Rectal smooth muscle tissue (tissue), 1 donor: ENCODE measurements at regions not wholly inside any gene's neighbourhood (a gene's known extent, or its start where the extent isn't known, plus 50 kb on each side); places are given as distances from the start of the nearest gene placed in this dataset.
"Not testable (repeated sequence)": the region's sequence is repeated elsewhere in the genome, so short reads cannot be mapped to it uniquely, and the experiment has no call there.

Source experiments
- H3K27ac ChIP-seq: one replicate; pipeline ENCODE4 v1.7.0; 2013; ENCODE audit warnings: low read depth, low read length, inconsistent platforms
- H3K27me3 ChIP-seq: one replicate; pipeline ENCODE4 v1.7.0; 2013; ENCODE audit warnings: low read length; ENCODE audit not compliant: control insufficient read depth, insufficient read depth
- H3K36me3 ChIP-seq: one replicate; pipeline ENCODE4 v1.7.0; 2013; ENCODE audit warnings: low read length; ENCODE audit not compliant: control insufficient read depth, insufficient read depth
- H3K4me1 ChIP-seq: one replicate; pipeline ENCODE4 v1.7.0; 2013; ENCODE audit warnings: low read length; ENCODE audit not compliant: control insufficient read depth, insufficient read depth
- H3K4me3 ChIP-seq: one replicate; pipeline ENCODE4 v1.7.0; 2013; ENCODE audit warnings: low read length
- H3K9ac ChIP-seq: one replicate; pipeline ENCODE4 v1.7.0; 2013; ENCODE audit warnings: low read length

DNA sequence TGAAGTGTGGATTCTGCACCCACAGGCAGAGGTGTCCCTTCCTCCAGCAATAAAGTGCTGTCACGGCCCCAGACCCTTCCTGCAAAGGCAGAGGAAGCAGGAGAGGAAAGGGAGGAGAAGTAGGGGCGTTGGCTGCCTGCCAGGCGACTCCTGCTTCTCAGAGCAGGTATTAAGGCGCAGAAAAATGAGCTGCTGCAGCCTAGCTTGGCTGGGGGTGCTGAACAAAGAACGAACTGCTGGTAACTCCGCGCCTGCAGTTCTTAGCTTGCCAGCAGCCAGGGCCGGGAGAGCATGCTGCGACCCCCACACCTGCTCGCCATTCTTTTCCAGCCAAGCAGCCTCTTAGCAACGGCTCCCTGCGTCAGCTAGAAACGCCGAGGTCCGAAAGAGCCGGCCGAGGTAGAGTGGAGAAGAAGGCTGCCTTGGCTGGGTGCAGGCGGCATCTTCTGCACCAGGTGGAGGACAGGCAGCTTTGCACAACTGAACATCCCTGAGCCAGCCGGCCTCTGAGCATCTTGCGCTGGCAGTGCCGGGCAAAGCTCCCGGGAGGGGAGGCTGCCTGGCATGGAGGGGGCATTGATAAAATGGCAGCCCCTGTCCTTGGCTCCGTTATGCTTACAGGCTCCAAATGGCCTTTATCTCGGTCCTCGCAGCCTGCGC, 296.0 kb downstream of the MEX3B start:
- Histone ChIP-seq H3K4me3 (no peak overlapping the region), H3K9ac (no peak overlapping the region), H3K27ac (no peak overlapping the region), H3K27me3 (no peaks in the 10 kb centered on the region), H3K36me3 (no peaks in the 10 kb centered on the region), H3K4me1 (peaks cover 10% of the 10 kb centered on the region)

DNA sequence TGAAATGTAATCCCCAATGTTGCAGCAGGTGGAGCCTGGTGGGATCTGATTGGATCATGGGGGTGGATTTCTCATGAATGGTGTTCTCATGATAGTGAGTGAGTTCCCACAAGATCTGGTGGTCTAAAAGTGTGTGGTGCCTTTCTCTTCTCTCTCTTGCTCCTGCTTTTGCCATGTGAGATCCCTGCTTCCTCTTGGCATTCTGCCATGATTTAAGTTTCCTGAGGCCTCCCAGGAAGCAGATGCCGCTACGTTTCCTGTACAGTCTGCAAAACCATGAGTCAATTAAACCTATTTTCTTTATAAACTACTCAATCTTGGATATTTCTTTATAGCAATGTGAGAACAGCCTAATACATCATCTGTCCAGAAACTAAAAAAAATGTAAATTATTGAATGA, 298.3 kb downstream of the MEX3B start:
- no peak overlapping the region for H3K27ac ChIP-seq
- H3K4me1 ChIP-seq: peaks cover 3% of the 10 kb centered on the region
- H3K27me3 ChIP-seq: no peaks in the 10 kb centered on the region
- no peaks in the 10 kb centered on the region for H3K36me3 ChIP-seq
- H3K9ac ChIP-seq: no peak overlapping the region
- no peak overlapping the region for H3K4me3 ChIP-seq

DNA sequence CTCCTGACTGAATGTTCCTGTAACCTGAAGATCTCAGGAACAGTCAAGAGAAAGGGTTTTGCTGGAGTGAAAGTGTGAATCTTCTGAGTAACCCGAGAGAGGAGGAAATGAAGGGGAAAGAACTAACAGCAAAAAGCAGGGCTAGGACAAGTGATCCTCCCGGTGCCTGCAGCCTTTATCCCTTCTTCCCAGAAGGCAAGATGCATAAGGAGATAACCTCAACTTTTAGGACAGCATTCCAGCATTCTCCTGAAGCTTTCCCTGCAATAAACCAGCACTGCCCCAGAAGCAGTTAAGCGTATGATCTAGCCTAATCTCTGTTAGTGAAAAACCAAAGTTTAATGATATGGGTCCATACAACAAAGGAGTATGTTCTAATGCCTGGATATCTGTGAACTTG, 298.8 kb downstream of the MEX3B start:
- H3K4me3 ChIP-seq: no peak overlapping the region
- no peak overlapping the region for H3K9ac ChIP-seq
- no peak overlapping the region for H3K27ac ChIP-seq
- H3K27me3 ChIP-seq: no peaks in the 10 kb centered on the region
- peaks cover 2% of the 10 kb centered on the region for H3K4me1 ChIP-seq
- no peaks in the 10 kb centered on the region for H3K36me3 ChIP-seq

DNA sequence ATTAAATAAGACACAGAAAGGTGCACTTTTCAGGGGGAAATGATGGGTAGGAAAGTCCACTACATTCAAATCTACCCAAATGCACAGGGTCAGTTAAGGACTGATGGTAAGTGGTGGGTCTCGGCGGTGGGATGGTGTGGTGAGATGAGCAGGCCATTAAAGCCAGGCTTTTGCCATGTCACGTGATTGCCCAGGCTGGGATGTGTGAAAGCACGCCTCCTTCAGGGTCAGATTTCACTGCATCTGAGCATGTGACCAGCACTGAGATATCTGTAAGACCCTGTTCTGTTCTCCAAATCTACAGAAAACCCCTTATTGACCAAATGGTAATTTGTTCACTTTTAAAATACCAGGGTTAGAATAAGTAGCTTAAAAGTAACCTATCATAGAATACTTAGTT, 301.5 kb downstream of the MEX3B start:
- Histone ChIP-seq H3K27me3 (no peaks in the 10 kb centered on the region), H3K9ac (no peak overlapping the region), H3K36me3 (no peaks in the 10 kb centered on the region), H3K4me3 (no peak overlapping the region), H3K27ac (no peak overlapping the region), H3K4me1 (no peaks in the 10 kb centered on the region)

DNA sequence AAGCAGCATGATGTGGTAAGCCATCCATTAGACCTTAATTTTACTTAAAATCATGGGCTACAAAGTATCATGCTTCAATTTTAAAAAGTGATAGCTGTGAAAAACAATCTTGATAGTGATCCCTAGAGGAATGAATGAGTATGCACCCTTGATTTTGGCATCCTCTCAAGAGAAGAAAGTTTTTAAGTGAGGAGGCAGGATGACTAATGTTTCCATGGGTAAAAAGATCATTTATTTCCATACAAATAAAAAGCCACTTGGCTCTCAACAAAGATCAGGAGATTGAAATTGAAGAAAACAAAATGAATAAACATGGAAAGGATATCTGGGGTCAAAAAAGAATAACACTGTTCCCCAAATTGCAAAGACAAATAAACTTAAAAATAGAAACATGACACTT, 305.4 kb downstream of the MEX3B start:
- Histone ChIP-seq H3K27me3 (no peaks in the 10 kb centered on the region), H3K4me3 (no peak overlapping the region), H3K27ac (no peak overlapping the region), H3K9ac (no peak overlapping the region), H3K4me1 (no peaks in the 10 kb centered on the region), H3K36me3 (no peaks in the 10 kb centered on the region)

DNA sequence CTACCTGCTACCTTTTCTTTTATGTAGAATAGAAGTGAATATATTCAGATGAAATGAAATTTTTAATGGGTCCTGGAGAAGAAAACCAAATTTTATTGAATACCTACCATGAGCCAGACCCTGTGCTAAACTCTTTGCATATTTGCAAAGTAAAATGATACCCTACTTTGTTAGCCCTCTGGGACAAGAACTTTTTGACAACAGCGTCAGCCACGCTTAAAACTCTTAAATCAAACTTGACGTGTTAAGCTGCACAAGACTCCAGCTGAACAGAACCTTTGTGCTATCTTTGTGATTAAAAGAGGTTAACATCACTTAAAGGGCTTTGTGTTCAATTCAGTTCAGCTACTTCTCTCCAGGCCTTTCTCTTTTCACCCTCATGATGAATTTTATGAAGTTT, 316.5 kb downstream of the MEX3B start:
- Histone ChIP-seq H3K9ac (no peak overlapping the region), H3K27me3 (no peaks in the 10 kb centered on the region), H3K4me3 (no peak overlapping the region), H3K4me1 (no peaks in the 10 kb centered on the region), H3K36me3 (no peaks in the 10 kb centered on the region), H3K27ac (no peak overlapping the region)

DNA sequence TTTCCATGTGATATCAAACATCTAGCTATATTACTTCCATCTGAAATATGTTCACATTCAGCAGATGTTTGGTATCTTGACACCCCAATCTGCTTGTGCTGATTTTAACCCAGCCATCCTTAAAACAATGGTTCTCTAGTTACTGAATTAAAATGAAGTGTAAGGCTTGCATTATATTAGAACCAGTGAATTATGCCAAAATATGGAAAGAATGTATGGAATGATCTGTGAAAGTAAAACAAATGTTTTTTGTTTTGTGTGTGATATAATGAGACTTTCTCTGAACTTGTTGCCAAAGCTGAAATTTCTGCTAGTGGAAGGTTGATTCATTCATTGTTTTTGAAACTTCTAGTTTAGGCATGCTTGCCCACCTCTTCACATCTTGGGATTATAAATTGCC, 317.1 kb downstream of the MEX3B start:
- no peak overlapping the region for H3K27ac ChIP-seq
- H3K36me3 ChIP-seq: no peaks in the 10 kb centered on the region
- no peaks in the 10 kb centered on the region for H3K27me3 ChIP-seq
- H3K4me3 ChIP-seq: no peak overlapping the region
- peaks cover 3% of the 10 kb centered on the region for H3K4me1 ChIP-seq
- no peak overlapping the region for H3K9ac ChIP-seq

DNA sequence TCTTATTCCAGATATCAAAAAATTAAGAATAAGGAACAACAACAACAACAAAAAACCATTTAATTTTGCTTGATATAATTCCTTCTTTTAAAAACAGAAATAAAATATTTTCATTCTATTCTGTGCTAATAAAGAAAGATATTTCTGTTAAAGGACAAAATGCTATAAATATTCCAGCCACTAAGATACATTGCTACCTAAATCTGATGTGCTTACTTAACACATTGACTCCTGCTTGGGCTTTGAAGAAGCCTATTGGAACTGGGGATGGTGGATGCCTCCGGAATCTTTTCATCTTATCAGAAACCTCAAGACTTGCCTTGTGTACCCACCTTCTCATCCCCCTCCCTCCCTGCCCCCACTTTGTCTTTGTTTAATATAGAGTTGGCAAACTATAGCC, 320.2 kb downstream of the MEX3B start:
- no peak overlapping the region for H3K9ac ChIP-seq
- H3K4me1 ChIP-seq: peaks cover 5% of the 10 kb centered on the region
- no peak overlapping the region for H3K27ac ChIP-seq
- H3K4me3 ChIP-seq: no peak overlapping the region
- no peaks in the 10 kb centered on the region for H3K36me3 ChIP-seq
- H3K27me3 ChIP-seq: no peaks in the 10 kb centered on the region

DNA sequence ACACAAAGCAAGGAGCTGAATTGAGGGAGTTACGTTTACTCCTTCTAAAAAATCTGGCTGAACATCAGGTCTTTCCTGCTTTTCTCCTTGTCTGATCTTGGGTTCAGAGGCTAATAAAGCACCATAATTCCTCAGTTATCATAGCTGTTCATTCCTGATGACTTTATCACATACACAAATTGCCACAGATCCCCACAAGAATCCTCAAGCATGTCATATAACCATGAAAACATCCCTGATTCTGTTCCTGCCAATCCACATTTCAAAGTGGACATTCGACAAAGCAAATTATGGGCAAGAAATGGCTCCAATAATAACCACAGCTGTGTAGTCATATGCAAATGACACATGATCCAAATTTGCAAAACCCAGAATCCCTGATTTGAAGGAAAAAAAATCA, 321.3 kb downstream of the MEX3B start:
- Histone ChIP-seq H3K4me3 (no peak overlapping the region), H3K27ac (no peak overlapping the region), H3K4me1 (peaks cover 5% of the 10 kb centered on the region), H3K36me3 (no peaks in the 10 kb centered on the region), H3K27me3 (no peaks in the 10 kb centered on the region), H3K9ac (no peak overlapping the region)

DNA sequence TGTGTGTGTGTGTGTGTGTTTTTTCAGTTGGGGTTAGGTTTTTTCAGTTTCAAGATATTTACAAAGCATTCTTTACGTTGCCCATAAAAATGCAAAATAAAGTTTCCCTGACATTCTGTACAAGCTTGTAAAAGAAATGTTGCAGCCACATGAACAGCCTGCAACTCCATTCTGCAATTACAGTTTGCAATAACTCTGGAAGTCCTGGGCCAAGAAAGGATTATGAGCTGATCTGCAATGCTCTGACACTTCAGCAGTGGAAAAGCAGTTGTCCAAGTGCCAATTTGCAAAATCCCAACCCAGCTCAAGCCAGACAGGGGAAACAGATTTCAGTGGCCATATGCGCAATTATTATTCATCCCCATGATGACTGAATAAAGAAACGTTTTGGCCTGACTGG, 322.1 kb downstream of the MEX3B start:
- Histone ChIP-seq H3K27me3 (no peaks in the 10 kb centered on the region), H3K9ac (no peak overlapping the region), H3K4me1 (peaks cover 5% of the 10 kb centered on the region), H3K4me3 (no peak overlapping the region), H3K36me3 (no peaks in the 10 kb centered on the region), H3K27ac (no peak overlapping the region)

DNA sequence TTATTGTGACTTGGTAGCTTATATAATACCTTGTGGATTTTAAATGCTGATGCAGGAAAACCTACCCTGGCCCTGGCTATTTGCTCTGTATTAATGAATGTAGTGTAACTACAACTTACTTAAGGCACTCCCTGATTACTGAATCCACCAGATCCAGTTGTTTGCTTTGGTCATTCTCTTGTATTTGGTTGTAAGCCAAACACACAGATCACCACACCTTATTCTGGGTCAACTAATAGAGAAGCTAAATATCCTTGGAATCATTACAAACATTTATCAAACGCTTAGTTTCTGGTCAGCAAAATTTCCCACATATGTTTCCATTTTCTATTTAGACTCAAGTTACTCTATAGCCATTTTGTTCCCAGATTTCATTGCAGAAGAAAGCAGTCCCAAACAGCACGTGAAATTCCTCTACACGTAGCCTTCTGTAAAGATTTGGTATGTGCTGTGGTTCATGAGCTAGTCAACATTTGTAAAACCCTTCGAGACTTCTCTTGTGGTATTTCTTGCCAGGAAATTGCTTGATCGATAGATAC, 322.6 kb downstream of the MEX3B start:
- Histone ChIP-seq H3K27me3 (no peaks in the 10 kb centered on the region), H3K4me3 (no peak overlapping the region), H3K4me1 (peaks cover 5% of the 10 kb centered on the region), H3K27ac (no peak overlapping the region), H3K36me3 (no peaks in the 10 kb centered on the region), H3K9ac (no peak overlapping the region)

DNA sequence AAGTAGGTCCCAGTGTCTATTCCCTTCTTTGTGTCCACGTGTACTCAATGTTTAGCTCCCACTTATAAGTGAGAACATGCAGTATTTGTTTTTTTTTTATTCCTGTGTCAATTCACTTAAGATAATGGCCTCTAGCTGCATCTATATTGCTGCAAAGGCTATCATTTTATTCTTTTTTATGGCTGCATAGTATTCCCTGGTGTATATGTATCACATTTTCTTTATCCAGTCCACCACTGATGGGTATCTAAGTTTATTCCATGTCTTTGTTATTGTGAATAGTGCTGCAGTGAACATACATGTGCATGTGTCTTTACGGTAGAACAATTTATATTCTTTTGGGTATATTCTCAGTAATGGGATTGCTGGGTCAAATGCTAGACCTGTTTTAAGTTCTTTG, 329.4 kb downstream of the MEX3B start:
- not testable (repeated sequence) for H3K27ac ChIP-seq, H3K4me3 ChIP-seq, H3K4me1 ChIP-seq, H3K27me3 ChIP-seq, H3K9ac ChIP-seq, H3K36me3 ChIP-seq

DNA sequence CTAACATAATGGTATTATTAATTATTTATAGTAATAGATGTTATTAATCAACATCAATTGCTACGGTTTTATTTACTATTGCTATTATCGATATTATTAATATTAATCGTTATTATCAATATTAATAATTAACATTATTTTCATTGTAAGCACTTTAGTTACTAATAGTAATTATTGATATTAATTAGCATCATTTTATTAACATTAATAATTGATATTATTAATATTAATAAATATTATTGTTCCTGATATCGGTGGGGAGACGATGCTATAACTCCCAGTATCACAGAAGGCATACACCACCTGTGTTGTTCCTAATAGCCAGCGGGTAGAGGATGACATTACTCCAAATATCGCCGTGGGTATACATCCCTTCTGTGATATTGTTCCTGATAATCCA, 335.5 kb downstream of the MEX3B start:
- no peak overlapping the region for H3K9ac ChIP-seq
- no peaks in the 10 kb centered on the region for H3K4me1 ChIP-seq
- H3K27ac ChIP-seq: no peak overlapping the region
- no peaks in the 10 kb centered on the region for H3K36me3 ChIP-seq
- no peaks in the 10 kb centered on the region for H3K27me3 ChIP-seq
- H3K4me3 ChIP-seq: no peak overlapping the region
